ENCODE measurements at regions not wholly inside any gene's neighbourhood (a gene's known extent, or its start where the extent isn't known, plus 50 kb on each side); places are given as distances from the start of the nearest gene placed in this dataset.

DNA sequence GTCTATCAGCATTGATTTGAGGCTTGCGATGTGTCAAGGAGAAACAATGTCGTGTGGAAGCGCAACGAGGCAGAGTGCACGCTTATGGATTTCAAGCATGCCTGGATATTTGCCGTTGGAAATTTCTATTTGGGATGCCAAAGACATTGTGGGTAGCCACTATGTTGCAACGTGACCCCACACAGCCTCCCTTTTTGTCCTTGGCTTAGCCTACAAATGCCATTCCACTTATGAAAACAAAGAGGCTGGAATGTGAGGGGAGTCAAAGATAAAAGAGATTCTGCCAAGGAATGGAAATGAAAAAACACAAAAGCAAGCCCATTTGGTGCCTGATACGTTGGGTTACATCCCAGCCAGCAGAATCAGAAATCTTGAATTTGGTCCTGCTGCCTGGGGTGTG, 721.2 kb downstream of the GALR1 start:
- TF ChIP-seq ZNF496 (CRISPR knock-in tag; IDR thresholded peaks at IDR 0.05; ENCODE audit: insufficient replicate concordance) = no peak
- no peak for TF ChIP-seq REST (IDR thresholded peaks at IDR 0.05; ENCODE audit: borderline replicate concordance in 1 of 2, low read depth in 1 of 2, low read length in 2 of 2)

Data from HepG2 (cell line).